ENCODE measurements at regions not wholly inside any gene's neighbourhood (a gene's known extent, or its start where the extent isn't known, plus 50 kb on each side); places are given as distances from the start of the nearest gene placed in this dataset.

DNA sequence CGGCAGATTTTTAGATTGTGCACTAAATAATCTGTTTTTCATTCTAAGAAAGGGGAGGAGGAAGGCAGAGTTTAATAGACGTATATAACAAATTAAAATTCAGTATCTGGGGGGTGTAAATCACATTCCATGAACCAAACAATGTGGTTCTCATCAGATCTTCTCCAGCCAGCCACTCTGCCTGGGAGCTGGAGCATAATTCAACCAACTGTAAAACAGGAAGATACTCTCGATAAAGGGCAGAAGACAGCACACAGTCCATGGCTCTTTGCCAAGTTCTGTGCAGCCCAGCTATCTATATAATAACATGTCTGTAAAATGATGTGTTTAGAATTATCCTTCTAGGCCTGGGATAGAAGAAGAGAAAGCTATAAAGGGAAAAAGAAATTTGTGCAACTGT lies 289.9 kb upstream of the ZFP64 start:
- intact Hi-C loops (cut with DNase I), result no loop called here
- ATAC-seq (no peak), DNase-seq (no peak)

DNA sequence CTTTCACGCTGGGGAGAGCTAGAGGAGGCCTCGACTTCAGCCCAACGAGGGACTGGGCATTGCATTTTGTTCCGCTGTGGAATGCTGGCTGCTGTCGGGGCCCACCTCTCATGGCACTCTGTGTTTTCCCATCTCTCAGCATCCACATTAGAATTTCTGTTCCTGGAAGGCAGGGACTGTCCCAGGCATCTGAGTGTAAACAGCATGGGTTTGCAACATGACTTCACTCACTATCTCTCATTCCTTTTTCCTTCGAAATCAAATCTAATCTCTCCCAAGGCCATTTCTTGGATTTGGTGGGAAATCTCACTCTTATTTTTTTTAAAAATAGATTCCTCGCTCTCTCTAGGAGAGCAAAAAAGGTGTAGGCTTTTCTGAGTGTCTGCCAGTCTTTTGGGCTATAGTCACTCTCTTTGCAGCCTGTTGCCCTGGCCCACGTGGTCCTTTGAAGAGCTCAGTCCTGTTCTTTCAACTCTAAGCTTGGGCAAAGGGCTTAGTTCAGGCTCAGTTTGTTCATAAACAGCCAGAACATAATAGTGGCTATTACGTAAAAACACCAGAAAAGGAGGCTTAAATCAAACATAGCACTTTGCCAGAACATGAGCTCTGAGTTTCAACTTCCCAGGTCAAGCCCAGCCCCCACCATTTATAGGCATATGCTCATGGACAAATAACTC lies 284.6 kb upstream of the ZFP64 start:
- intact Hi-C loops (cut with DNase I), result no loop called here
- no peak for DNase-seq
- ATAC-seq, result no peak

DNA sequence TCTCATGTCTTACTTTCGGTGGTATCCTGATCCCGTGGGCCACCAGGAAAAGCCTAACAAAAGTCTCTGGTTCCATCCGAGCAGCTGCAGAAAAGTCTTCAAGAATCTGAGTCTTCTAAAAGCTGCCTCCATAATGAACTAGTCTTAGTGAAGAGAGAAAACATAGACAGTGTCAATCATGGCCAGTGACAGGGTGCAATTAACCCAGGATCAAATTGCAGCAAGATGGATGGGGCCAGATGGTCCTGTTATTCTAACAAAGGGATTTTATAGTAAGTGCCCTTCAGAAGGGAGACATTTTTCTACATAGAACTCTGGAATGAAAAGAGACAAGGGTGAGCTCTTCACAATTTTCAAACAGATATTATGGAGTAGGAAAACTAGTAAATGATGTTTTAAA lies 281.6 kb upstream of the ZFP64 start:
- DNase-seq (no peak), ATAC-seq (no peak)
- intact Hi-C loops (cut with DNase I), result no loop called here

GRCh38 chr20:52470561-52470960 lies 279.0 kb upstream of the ZFP64 start:
- DNase-seq (no peak), ATAC-seq (no peak)
- intact Hi-C loops (cut with DNase I), result no loop called here

GRCh38 chr20:52469128-52469527 lies 277.5 kb upstream of the ZFP64 start:
- intact Hi-C loops (cut with DNase I), result no loop called here
- no peak for DNase-seq
- ATAC-seq, result no peak

DNA sequence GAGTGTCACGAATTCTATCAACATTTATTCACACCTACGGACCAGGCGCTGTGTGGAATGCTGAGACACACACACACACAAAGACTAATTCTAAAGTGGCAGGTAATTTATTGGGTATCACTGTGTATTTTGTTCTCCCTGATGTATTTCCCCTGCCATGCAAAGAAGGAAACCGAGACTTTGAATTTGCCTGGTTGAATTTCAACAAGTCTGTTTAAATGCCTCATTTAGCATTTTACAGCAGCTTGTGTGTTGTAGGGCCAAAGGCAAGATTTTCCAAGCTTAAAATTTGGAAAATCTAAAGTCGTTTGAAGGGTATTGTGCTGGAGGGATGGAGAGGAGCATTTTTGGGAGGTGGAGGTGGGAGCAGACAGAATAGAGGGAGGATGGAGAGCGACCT lies 274.4 kb upstream of the ZFP64 start:
- intact Hi-C loops (cut with DNase I), result no loop called here
- DNase-seq, result no peak
- ATAC-seq, result no peak

- ATAC-seq (no peak), DNase-seq (no peak)
- intact Hi-C loops (cut with DNase I), result no loop called here
Observed at GRCh38 chr20:52461582-52461981, 270.0 kb upstream of the ZFP64 start.

DNA sequence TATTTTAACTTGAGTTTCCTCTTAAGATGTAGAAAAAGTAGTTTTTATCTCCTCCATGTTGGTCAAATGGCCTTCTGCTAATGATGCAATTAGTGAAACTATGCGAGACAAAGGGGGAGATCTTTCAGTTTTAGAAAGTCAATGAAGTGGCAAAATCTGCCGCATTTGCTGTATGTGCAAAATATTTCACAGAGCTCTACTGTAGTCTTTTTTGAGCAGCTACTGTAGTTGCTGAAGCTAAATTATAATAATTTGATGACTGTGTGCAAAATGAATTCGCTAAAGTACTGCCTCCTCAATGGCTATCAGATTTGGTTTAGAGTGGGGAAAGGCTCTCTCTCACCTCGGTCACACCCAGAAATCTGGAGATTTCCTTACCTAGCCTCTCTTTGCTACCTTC lies 267.6 kb upstream of the ZFP64 start:
- intact Hi-C loops (cut with DNase I), result no loop called here
- ATAC-seq, result no peak
- DNase-seq, result no peak

GRCh38 chr20:52457826-52458225 lies 266.2 kb upstream of the ZFP64 start:
- DNase-seq, result no peak
- no peak for ATAC-seq
- intact Hi-C loops (cut with DNase I), result no loop called here

DNA sequence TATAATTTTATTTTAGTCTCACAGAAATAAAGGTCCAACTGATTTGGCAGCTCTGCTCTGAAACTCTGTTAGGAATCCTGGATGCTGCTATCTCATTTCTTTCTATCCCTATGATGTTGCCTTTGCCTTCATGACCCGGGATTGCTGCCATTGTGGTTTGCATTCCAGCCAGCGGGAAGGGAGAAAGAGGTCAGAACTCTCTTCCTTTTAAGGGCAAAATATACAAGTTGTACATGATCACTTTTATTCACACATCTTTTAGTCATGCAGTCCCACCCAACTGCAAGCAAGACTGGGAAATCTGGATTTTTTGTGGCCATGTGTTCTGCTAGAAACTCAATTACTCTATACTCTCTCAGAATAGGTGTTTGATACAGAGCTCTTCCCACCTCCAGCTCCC lies 263.1 kb upstream of the ZFP64 start:
- intact Hi-C loops (cut with DNase I), result no loop called here
- no peak for ATAC-seq
- no peak for DNase-seq

GRCh38 chr20:52448513-52449232 lies 257.1 kb upstream of the ZFP64 start:
- no peak for DNase-seq
- intact Hi-C loops (cut with DNase I), result no loop called here
- ATAC-seq, result peak in 1 of 2 donors; percentile 52

DNA sequence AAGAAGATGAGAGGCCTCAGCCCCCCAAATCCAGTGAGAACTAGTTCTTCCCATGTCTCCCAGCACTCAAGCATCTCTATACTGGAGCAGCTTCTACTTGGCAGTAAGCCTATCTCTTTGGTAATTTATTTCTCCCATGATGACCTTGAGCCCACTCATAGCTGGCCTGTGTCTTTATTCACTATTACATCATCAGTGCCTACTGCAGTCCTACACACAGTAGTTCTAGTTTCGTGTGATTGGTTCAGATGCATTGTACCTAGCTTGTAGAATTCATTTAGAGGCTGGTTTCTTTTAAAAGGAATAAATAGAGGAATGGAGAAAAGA lies 255.6 kb upstream of the ZFP64 start:
- ATAC-seq (peak in 1 of 2 donors; percentile 60), DNase-seq (no peak)
- intact Hi-C loops (cut with DNase I), result no loop called here

- DNase-seq (no peak), ATAC-seq (peak in 1 of 2 donors; percentile 71)
- intact Hi-C loops (cut with DNase I), result no loop called here
Observed at GRCh38 chr20:52446421-52447224, 255.0 kb upstream of the ZFP64 start.

DNA sequence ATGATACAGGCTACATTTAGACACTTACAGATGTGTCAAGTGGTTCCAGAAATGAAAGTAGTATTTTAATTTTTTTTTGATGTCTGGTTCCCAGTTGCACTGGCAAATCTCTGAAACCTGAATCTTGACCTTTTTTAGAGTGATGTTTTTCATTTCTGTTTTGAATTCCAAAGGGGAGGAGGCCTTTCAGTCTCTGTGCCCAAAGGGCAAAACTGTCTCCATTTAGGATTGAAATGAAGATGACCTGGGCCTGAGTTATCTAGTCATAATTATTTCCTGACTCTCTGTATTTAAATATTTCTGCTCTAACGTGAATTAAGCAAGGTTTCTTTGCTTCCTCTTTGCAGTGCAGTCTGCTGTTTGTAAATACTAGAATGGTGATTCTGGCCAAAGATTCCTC lies 252.9 kb upstream of the ZFP64 start:
- intact Hi-C loops (cut with DNase I), result no loop called here
- no peak for ATAC-seq
- DNase-seq, result no peak

DNA sequence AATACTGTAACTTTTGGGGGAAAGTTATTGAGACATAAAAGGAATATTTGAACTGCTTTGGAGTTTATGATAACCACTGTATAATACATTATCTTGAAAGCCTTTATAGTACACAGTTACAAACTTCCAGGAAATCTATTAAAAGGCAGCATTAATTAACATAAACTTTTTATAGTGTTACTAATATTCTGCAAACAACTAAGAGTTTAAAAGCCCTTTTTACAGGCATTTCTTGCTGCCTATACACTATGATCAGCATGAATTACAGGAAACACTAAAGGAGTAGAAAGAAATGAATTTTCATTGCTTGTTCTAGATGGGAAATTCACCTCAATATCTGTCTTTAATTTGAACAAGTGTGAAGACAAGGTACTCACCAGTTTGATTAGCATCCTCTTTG lies 252.3 kb upstream of the ZFP64 start:
- intact Hi-C loops (cut with DNase I), result no loop called here
- ATAC-seq, result no peak
- no peak for DNase-seq

DNA sequence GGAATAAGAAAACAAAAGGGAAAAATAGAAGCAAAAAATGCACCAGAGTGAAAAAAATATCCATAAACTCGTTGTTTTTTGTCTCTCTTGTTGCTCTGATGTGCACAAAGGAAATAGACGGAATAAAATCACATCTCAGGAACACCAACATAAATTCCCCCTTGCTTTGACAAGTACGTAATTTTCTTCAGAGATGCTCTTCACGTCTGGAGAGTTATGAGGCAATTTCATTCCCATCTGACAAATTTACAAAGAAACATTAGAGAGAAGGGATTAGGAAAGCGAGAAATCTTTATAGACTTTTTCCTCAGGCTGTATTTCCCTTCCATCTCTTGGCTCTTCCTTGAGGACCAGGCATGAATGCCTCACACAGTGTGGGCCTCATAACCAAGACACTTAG lies 250.1 kb upstream of the ZFP64 start:
- no peak for ATAC-seq

DNA sequence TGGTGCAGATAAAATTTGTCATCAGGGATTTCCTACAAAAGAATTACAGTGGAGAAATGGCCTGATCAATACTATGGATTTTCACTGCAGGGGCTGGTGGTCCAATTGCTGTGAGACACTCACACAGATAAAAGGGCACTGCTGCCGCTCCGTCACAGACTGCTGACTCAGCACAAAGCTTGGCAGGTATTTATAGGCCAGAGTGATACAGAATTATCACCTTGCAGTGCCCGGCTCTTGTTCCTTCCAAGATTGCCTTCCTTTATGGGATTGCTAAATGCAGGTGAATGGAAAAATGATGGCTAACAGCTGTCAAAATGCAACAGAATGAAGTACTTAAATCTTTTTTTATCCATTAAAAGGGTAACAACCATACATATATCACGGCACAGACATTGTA lies 247.8 kb upstream of the ZFP64 start:
- DNase-seq, result no peak
- ATAC-seq, result no peak
- intact Hi-C loops (cut with DNase I), result no loop called here

More for the DNA sequence above, 250.1 kb upstream of the ZFP64 start:
- DNase-seq, result no peak
- intact Hi-C loops (cut with DNase I), result no loop called here

DNA sequence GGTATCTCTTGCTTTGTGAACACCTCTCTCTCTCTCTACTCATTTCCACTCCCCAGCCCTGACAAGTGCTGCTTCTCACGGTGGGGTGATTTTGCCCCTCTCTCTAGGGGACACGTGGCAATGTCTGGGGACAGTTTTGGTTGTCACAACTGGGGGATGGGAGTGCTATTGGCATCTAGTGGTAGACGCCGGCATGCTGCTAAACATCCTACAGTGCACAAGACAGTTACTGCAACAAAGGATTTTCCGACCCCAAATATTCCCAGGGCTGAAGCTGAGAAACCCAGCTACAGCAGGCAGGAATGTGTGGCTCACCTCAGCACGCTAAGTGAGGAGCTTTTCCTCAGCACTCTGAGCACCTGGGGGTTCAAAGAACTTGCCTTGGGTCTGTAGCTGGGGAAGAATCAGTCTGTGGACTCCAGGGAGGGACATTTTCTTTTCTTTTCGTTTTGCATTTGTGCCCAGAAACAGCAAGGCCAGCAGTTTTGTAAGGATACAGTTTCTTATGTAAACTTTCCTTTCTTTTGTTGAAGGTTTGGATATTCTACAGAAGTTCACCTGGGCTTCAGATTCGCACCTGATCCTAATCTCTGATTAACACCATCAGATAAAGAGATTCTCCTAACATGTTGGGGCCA lies 246.9 kb upstream of the ZFP64 start:
- DNase-seq (no peak), ATAC-seq (no peak)
- intact Hi-C loops (cut with DNase I), result no loop called here

- intact Hi-C loops (cut with DNase I), result no loop called here
- DNase-seq (no peak), ATAC-seq (no peak)
Observed at GRCh38 chr20:52434453-52434852, 242.9 kb upstream of the ZFP64 start.

DNA sequence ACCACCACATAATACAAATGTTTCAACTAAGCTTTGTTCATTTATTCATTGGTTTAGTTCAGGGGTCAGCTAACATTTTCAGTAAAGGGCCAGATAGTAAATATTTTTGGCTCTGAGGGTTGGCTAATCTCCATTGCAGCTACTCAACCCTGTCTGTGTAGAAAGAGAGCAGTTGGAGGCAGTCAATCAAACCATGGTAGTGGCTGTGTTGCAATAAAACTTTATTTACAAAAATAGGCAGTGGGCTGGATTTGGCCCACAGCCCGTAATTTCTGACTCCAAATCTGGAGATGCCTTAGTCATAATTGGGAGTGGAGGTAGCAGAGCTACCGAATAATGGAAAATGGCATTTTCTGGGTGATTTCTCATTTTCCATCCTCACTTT lies 242.5 kb upstream of the ZFP64 start:
- intact Hi-C loops (cut with DNase I), result no loop called here
- no peak for ATAC-seq
- no peak for DNase-seq

All from left cardiac atrium (tissue), 4 donors.